Hindlimb muscle (tissue), 1 donor: ENCODE measurements at regions not wholly inside any gene's neighbourhood (a gene's known extent, or its start where the extent isn't known, plus 50 kb on each side); places are given as distances from the start of the nearest gene placed in this dataset.
"Not testable (repeated sequence)": the region's sequence is repeated elsewhere in the genome, so short reads cannot be mapped to it uniquely, and the experiment has no call there.

Experiments
- DNase-seq: peaks from one replicate; pipeline ENCODE4 v3.0.0-alpha.2; 2013

DNA sequence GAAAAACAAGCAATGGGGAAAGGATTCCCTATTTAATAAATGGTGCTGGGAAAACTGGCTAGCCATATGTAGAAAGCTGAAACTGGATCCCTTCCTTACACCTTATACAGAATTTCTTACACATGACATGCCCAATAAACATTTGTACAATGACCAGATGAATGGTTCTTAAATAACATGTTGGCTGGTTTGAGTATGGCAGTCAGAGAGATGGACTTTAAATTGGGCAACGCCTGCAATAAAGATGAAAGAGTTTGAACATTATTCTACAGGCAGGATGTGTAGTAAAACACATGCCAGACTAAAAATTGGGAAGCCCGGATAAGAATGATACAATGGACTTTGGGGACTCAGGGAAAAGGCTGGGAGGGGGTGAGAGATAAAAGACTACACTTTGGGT, 360.6 kb upstream of the KITLG start:
- no peak for DNase-seq

DNA sequence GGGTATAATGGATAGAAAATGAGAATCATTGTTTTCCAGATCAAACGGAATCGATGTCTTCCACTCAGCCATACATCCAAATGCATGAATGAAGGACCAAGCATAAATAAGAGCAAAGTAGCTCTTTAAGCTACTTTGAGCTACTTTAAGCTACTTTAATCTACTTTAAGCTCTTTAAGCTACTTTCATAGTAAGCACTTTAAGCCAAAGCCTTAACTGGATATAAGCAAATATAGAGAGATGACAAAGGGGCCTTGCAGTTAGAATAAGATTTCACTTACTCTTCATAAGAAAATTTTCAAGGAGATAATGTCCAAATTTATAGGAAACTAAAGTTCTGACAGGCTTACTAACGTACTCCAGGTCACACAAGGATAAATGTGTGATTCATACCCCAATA, 355.6 kb upstream of the KITLG start:
- no peak for DNase-seq

DNA sequence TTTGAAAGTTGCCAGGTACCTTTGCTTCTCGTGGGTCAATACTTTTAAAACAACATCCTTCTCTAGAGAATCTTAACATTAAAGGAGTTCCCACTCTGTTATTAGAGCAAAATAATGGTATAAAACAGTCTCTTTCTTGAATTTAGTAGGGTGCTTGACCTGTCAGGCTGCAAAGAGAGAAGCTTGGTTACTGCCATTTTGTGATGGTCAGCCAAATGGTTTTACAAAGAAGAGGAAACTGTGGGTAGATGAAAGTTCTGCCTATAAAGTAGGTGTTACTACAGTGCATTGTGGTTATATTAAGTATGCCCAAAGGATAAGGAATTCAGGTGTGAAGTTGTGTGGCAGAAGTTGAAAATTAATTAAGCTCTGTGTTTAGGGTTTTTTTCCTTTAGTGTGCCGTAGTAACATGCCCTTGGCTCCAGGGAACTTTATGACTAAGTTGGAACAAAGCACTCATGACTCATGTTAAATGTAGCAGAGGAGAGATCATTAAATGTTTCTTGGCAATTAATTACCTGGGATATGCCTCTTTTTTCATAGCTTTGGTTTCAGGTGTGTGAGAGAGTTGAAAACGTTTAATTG, 354.0 kb upstream of the KITLG start:
- no peak for DNase-seq

DNA sequence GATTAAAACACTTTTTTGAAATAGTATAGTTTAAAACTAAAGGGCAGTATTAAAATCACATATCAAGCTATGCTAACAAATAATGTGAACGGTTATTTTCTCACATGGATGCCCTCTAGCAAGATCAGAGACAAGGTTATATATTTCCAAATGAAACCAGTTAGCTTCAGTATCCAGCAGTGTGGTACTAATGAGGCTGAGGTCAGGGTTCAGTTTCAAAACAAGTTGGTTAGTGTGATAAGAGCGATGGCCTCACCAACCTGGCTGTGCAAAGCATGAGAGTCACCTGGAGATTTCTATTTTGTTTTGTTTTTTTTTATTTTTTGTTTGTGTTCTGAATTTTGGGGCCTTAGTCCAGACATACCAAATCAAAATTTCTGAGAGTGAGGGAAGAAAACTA, 352.2 kb upstream of the KITLG start:
- no peak for DNase-seq

DNA sequence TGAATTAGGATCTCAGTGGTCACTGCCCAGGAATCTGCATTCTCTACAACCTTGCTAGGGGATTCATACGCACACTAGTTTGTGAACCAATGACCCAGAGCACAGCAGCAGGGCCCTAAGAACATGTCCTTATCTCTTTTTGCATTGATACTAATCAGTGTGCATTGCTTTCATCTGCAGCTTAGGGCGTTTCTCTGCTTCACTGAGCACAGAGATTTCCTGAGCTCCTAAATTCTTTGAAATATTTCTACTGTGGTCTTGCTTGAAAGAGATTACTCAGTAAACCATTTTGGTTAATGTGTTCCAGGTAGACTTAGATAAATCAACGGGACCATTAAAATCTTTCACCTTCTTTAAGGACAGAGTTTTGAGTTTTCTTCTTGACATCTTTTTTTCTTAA, 351.3 kb upstream of the KITLG start:
- DNase-seq, result no peak

DNA sequence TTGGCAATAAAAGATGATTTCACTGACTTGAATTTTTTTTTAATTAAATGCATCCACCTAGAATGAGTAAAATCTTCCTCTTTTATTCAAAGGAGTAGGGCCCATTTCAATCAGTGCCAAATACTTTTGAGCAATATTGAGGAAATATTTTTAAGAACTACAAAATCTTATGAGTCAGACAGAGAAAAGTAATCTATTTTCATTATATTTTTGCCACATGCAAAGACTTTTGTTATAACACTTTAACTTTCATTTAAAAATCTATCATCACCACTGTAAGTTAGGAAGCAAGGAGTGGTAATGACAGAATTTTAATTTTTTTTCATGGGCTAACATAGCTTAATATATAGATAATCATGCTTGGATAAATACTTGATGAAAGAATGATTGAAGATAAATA, 345.2 kb upstream of the KITLG start:
- DNase-seq, result no peak

DNA sequence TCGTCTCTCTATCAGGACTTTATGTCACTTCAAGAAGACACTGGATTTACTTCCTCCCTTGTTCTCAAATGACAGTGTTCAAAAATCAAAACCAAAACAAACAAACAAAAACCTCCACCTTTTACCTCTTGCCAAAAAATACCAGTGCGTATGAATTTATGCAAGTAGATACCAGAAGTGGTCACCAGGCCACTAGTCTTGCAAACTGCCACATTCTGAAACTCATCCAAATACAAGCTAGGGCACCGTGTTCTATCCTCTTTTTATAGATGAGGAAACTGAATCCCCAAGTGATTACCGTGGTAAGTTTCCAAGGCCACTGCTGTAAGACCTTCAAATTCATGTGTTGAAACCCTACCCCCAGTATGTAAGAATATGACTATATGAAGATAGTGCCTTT, 343.9 kb upstream of the KITLG start:
- DNase-seq, result no peak

DNA sequence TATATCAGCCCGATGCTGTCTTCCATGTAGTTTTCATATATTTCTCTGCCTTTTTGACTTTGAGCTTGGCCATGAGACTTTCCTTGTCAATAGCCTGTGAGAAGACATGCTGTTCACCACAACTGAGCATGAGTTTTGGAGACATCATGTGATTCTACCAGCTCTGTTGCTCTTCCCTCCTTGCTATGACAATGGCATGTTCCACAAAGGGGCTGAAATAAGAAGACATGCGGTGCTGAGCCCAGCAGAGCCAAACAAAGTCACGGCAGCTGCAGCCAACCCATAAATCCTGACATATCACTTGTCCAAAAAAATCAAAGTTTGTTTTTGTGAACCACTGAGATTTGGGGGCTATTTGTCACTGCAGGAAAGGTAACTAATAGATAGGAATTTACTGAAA, 343.4 kb upstream of the KITLG start:
- DNase-seq, result no peak

DNA sequence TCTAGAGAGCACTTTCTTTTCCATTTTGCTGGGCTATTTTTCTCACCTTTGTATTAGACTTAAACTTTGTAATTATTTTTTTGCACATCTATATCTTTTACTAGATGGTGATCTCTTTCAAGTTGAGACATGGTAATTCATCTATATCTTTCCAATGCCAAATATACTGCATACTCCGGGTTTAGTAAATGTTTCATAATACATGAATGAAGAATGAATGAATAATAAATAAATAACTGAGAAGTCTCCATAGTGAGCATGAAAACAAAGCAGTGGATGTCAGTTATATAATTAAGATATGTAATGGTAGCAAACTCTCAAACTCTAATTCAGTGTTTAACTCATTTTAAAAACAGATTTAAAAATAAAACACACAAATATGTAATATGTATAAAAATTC, 342.5 kb upstream of the KITLG start:
- DNase-seq, result no peak

DNA sequence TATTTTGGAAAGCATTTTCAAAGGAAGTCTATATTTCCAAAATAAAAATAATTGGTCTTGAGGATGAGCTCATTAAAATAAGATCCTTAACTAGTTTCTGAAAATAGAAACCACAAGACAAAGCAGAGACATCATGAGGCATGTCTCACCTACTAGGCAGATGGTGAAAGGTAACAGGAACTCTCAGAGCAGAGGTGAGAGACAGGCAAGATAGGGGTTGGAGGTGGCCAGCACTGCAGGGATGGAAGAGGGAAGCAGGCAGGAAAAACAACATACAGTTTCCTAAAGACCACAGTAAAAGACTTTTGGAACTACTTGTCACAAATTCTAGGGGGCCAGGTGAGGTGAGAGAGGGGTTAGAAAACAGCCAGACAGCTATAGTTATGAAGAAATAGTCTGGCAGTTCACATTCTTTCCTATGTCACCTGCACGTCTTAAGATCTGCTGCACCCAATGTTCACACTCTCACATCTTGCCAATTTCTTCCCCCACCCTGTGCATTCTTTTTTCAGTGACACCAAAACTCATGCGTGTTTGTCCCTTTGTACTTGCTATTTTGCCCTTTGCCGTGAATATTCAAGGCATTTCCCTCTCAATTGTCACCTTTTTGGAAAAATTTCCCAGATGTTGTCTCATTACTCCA, 341.7 kb upstream of the KITLG start:
- no peak for DNase-seq

DNA sequence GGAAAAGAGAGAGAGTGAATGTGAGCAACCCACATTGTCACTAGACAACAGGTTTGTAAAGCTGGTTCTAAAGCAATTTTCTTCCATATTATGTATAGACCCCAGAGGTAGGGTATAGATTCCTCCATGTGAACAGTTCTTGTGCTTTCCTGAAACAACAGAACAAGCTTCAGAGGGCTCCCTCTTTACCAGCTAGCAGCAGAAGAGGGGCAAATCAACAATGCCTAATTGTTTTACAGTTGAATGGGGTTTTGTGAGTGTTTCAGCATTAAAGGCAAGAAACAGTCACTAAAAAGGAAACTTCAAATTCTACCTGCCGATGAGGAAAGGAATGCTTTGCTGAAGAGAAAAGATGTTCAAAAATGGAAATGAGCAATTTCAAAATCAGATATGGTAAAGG, 341.2 kb upstream of the KITLG start:
- no peak for DNase-seq

DNA sequence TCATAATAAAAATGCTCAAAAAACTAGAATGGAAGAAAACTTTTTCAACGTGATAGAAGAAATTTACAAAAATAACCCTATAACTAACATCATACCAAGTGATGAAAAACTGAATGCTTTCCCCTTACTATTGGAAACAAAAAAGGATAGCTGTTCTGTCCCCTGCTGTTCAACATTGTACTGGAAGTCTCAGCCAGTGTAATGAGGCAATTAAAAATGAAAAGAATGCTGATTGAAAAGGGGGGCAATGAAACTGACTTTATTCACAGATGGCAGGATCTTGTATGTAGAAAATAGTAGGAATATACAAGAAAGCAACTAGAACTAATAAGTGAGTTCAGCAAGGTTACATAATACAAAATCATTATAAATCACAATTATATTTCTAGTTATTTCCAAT, 337.9 kb upstream of the KITLG start:
- DNase-seq, result no peak

DNA sequence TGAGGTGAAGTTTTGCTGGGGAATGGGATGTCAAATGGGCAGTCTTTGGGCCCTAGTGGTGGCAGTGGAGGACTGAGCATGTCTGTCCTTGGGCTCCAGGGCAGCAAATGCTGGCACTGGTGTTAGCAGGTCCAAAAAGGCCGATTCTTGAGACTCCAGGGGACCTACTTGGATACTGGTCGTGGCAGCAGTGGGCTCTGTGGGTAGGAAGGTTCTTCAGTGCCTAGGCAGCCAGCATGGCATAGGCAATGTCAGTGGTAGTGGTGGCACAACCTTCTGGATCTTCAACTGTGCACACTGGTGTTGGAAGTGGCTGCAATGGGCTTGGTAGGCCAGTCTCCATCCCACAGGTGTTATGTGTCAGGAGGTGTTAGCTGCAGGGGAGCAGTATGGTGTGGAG, 334.7 kb upstream of the KITLG start:
- DNase-seq, result no peak

DNA sequence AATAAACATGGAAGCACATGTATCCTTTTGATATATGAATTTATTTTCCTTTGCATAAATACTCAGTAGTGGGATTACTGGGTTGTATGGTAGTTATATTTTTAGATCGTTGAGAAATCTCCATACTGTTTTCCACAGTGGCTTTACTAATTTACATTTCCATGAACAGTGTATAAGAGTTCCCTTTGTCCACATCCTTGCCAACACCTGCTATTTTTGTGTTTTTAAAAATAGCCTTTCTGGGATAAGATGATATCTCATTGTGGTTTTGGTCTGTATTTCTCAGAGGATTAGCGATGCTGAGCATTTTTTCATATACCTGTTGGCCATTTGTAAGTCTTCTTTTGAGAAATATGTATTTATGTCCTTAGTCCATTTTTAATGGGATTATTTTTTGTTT, 329.2 kb upstream of the KITLG start:
- DNase-seq, result no peak

DNA sequence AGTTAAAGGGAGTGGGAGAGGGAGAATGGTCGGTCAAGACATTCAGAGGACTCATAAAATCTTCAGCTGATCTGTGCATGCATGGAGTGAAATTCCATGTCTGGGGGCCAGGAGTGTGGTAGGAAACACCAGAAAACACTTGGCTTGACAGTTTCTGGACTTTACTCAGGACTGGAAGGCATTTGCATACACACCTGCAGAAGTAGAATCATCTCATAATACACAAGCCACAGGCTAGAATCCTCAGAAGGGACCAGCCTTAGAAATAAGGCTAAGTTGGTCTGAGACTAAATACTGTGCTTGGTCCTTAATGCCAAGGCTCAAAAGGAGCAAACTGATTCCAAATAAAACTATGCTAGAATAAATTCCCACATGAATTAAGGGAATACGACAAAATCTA, 328.1 kb upstream of the KITLG start:
- no peak for DNase-seq

DNA sequence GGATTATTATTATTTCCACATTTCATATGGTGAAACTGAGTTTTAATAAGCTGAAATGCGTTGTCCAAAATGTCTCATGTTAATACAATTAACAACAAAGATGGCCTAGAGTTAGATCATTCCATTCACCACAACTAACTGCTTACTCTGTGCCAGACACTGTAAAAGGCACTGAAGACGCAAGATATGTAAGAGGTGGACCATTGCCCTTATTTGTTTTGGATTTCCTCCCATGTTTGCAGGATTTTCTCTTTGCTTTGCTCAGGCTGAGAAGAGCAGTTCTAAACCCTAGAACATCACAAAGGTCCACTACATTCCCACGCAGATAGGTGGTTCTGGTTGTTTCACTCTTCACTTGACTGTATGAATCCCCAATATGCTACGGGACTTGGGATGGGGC, 324.4 kb upstream of the KITLG start:
- no peak for DNase-seq

DNA sequence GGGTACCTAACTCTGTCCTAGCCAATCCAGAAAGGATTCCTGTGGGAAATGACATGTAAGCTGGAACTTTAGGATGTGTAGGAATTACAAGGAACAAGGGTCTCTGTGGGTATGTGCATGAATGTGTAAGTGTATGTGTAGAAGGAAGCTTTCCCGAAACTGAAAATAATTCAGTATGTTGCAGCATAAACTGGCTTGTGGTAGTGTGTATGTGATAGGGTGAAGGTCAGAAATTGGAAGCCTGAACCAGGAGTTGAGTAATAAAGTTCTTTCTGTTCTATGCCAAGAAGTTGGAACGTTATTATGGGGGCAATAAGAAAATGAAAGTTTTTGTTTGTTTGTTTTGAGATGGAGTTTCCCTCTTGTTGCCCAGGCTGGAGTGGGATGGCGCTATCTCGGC, 323.1 kb upstream of the KITLG start:
- DNase-seq, result no peak

DNA sequence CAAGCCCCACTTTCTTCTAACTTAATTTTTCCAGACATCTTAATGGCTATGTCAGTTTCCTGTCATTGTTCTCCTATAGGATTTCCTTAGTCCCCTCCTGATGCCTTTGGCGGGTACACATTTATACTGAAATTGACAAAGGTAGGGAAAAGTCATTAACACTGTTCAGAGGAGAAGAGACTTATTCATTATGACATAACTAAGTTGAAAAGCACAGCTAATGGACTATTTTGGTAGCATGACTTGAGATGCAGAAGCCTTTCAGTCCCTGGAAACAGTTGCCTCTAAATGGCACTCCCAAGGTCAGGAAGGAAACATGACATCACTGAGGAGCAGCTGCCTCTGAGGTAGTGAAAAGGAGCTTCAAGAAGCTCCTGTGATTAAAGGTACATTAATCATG, 317.5 kb upstream of the KITLG start:
- DNase-seq, result peak; percentile 13

DNA sequence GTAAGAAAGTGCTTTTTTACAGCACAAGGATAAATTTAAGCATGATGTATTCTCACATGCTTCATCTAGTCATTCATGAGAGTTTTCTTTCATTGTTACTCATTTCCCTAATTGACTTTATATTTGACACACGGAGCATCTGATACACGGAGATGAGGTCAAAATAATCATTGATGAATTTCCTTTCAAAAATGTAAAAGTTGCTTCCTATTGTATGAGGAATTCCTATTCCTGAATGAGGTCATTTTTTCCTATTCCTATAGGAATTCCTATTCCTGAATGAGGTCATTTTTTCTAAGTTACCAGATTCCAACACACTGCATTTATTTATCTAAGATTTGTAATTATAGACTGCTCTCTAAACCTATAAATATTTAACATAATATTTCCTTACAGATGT, 316.7 kb upstream of the KITLG start:
- no peak for DNase-seq

DNA sequence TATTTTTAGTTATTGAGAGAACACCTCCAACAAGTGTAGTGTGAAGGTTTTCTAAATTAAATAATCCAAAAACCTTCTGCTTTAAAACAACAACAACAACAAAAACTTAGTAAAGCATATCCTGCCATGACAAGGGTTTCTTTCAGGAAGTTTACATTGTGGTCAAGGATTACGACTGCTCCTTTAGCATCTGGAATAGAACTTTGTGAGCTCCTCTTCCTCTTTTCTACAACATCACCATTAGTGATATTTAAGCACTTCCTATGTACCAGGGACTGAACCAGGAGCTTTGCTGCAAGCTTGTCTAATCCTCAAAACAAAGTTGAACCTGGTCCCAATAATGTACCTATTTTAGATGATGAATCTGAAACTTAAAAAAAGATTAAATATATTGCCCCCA, 315.4 kb upstream of the KITLG start:
- no peak for DNase-seq

DNA sequence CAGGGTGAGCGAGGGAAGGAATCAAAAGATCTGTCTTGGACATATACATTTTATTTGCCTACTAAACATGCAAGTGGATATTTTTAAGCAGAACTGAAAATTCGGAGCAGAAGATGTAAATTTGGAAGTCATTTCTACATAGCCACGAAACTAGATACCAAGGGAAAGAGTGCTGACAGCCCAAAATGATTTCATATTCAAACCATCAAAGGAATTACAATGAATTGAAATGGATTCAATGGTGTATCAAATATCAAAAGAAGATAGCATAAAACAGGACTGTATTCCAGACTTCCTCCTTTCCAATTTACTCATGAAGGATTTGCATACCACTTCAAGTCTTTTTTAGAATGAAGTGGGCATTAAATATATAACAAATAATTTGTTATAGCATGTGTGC, 313.5 kb upstream of the KITLG start:
- no peak for DNase-seq

DNA sequence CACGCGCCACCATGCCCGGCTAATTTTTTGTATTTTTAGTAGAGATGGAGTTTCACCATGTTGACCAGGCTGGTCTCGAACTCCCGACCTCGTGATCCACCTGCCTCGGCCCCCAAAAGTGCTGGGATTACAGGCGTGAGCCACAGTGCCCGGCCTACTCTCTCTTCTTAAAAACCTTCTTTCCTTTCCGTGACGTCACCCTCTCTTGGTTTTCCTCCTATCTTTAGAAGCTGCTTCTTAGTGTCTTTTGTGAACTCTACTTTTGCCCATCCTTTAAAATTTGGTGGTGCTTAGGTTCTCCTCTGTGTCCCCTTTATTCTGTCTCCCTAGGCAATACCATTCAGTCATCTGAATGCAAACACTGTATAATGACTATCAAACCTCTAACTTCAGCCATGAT, 311.2 kb upstream of the KITLG start:
- DNase-seq, result not testable (repeated sequence)

DNA sequence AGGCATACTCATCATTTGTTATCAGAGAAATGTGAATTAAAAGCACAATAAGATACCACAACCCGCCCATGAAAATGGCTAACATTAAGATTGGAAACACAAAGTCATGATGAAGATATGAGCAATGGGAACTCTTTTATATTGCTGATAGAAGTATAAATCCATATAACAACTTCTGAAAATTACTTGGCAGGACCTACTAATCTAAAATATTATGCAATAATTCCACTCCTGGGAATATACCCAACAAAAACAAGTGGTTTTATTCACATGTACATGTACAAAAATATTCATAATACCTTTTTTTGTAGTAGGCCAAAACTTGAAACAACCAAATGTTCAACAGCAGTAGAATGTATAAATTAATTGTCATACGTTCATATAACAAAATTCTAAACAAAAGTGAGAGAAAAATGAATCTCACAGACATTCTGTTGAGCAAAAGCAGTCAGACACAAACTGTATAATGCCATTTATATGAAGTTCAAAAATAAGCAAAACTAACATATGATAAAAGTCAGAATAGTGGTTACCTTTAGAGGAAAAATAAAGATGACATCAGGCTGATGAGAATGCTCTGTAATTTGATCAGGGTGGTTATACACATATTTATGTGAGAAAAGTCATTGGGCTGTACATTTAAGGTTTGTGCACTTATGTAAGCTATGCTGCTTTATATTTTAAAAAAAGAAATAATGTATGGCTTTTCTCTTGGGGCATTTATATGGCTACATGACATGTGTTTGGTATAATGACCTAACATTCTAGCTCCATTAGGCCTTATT, 309.2 kb upstream of the KITLG start:
- no peak for DNase-seq

DNA sequence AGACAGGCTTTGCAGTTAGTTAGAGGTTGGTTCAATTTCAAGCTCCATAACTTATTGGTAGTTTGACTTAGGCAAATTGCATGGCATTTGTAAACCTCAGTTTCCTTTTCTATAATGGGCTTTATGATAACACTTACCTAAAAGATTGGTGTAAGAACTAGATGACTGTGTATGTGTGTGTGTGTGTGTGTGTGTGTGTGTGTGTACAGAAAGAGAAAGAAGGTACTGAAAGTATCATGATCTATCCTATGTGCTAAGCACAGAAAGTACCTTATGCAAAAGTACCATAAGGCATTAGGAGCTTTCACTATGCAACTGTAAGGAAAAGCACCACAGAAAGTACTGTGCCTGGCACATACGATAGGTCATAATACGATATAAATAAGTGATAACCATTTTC, 304.3 kb upstream of the KITLG start:
- no peak for DNase-seq
